Spleen (tissue), 11 donors: ENCODE measurements at regions not wholly inside any gene's neighbourhood (a gene's known extent, or its start where the extent isn't known, plus 50 kb on each side); places are given as distances from the start of the nearest gene placed in this dataset.

Experiments
- DNase-seq: peaks from one replicate; pipeline ENCODE4 v3.0.0-alpha.2; 2020
- H3K27ac ChIP-seq, 8 donors: fragments of 200-600 bp; sonication (generic) in 7 of 8; 1 replicate in 4 of 8; 2 replicates in 4 of 8; pipeline versions ENCODE4 v1.5.0 to v1.8.0; 2016 to 2021; ENCODE audit warnings: inconsistent platforms in 4 of 8, mild to moderate bottlenecking in 4 of 8, moderate library complexity in 1 of 8
- H3K27me3 ChIP-seq, 7 donors: fragments of 200-600 bp; sonication (generic) in 6 of 7; replicated peaks in 1 of 7; 1 replicate in 4 of 7; 2 replicates in 3 of 7; pipeline versions ENCODE4 v1.5.0 to v1.8.0; 2016 to 2021; ENCODE audit warnings: inconsistent platforms in 3 of 7, mild to moderate bottlenecking in 1 of 7
- H3K36me3 ChIP-seq, 6 donors: fragments of 200-600 bp; sonication (generic) in 5 of 6; 1 replicate in 4 of 6; 2 replicates in 2 of 6; pipeline versions ENCODE4 v1.5.0 to v1.8.0; 2016 to 2021; ENCODE audit warnings: inconsistent platforms in 2 of 6
- H3K4me1 ChIP-seq, 6 donors: fragments of 200-600 bp; sonication (generic) in 5 of 6; 1 replicate in 3 of 6; 2 replicates in 3 of 6; pipeline versions ENCODE4 v1.5.0 to v1.8.0; 2016 to 2021; ENCODE audit warnings: inconsistent platforms in 3 of 6
- H3K4me3 ChIP-seq, 8 donors: fragments of 200-600 bp; sonication (generic) in 7 of 8; 1 replicate in 4 of 8; 2 replicates in 4 of 8; pipeline versions ENCODE4 v1.5.0 to v1.8.0; 2016 to 2021; ENCODE audit warnings: inconsistent platforms in 4 of 8, mild to moderate bottlenecking in 4 of 8, moderate library complexity in 2 of 8
- H3K9me3 ChIP-seq, 8 donors: fragments of 200-600 bp; sonication (generic) in 7 of 8; 1 replicate in 4 of 8; 2 replicates in 4 of 8; pipeline versions ENCODE4 v1.5.0 to v1.8.0; 2016 to 2021; ENCODE audit warnings: inconsistent platforms in 4 of 8
- CTCF ChIP-seq, 11 experiments: fragments of 200-600 bp in 7 of 11; fragments of 450-650 bp in 4 of 11; sonication (generic) in 4 of 11; IDR thresholded peaks in 8 of 11; conservative IDR thresholded peaks in 3 of 11; 1 replicate in 7 of 11; 2 replicates in 4 of 11; pipeline versions ENCODE4 v1.4.0 to v1.8.0; 2016 to 2021; ENCODE audit warnings: antibody characterized with exemption in 11 of 11, inconsistent platforms in 4 of 11, mild to moderate bottlenecking in 1 of 11
- POLR2A ChIP-seq, 3 donors: fragments of 450-650 bp; IDR thresholded peaks; one replicate each; pipeline ENCODE4 v1.5.1; 2017; ENCODE audit warnings: antibody characterized with exemption in 3 of 3, mild to moderate bottlenecking in 1 of 3
- POLR2AphosphoS5 ChIP-seq, 3 donors: sonication (generic); formaldehyde crosslinking; IDR thresholded peaks; one replicate each; pipeline ENCODE4 v1.5.1; 2017; ENCODE audit warnings: antibody characterized with exemption in 3 of 3
- WGBS, 5 donors: extraction: QIAGEN DNeasy Blood & Tissue Kit in 3 of 5; methylation state at CpG; one replicate each; pipeline versions ENCODE4 v1.1.5 to v1.1.7; 2013 to 2018; 5-methylcytosine and 5-hydroxymethylcytosine counted together
- intact Hi-C: fragments of 100-400 bp; cut with DNase I; formaldehyde crosslinking; loops from one replicate; pipeline ENCODE4 v1.15.0; 2023; ENCODE audit warnings: low total_unique reads
- donor health status: healthy with polysubstance abuse.
- donor health status: DM: no; HTN: no; CAD: no; lungs with moderate emphysema.
- donor health status: DM: no; HTN: no; CAD: no.
- donor health status: Bipolar disorder and iron deficiency.
- donor health status: healthy.
- donor health status: DM: no; HTN: no; CAD: no.
- donor health status: DM: yes; HTN: yes; CAD: no.

DNA sequence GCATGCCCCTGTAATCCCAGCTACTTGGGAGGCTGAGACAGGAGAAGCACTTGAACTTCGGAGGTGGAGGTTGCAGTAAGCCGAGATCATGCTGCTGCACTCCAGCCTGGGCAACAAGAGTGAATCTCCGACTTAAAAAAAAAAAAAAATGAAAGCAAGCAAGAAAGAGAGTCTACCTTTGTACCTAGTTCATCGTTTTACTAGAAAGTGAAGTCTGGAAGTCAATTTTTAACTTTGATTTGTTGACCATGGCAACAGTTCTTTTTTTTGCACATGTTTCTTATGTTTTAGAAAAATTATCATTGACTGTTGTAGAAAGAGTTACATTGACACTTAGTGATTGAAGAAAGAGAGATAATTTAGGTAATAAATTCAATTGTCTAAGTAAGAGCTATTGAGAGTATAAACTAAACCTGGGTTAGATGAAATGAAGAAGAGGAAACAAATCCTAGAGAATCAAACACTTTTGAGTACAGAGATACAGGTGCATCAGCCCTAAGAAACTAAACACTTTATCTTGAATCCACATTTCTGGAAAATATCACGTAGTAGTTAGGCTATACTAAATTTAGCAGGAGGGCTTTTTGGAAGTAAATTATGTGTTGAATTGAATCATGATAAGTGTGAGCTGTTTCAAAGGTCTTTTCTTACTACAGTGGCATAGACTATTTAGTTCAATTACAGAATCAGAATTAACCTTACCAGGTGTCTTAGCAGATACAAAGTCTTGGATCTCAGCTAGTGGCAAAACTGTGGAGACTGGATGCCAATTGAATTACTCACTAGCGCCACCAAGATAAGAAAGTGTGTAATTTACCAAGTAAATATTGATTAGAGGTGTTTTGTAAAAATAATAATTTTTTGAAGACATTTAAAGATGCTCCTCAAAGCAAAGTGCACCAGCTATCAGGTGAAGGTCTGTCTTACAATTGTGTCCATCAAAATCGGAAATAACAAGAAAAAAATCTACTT is 303.4 kb upstream of the NRXN1 start:
- H3K27ac ChIP-seq = no peak overlapping the region
- TF ChIP-seq POLR2A (IDR thresholded peaks at IDR 0.05) (no peak), POLR2AphosphoS5 (IDR thresholded peaks at IDR 0.05) (no peak), CTCF (IDR thresholded peaks at IDR 0.05 in 8 of 11, conservative IDR thresholded peaks at IDR 0.05 in 3 of 11) (no peak)
- no peaks in the 10 kb centered on the region for H3K4me1 ChIP-seq
- no peak overlapping the region for H3K4me3 ChIP-seq
- 64 to 76% (median 68%) methylated on average over 7 of the region's 7 CpGs for WGBS, 5 donors
- H3K36me3 ChIP-seq = no peaks in the 10 kb centered on the region
- peaks cover 0 to 4% (median 0%) of the 10 kb centered on the region in 8 donors for H3K9me3 ChIP-seq
- intact Hi-C loops = no loop called here
- no peak for DNase-seq
- H3K27me3 ChIP-seq = no peaks in the 10 kb centered on the region

DNA sequence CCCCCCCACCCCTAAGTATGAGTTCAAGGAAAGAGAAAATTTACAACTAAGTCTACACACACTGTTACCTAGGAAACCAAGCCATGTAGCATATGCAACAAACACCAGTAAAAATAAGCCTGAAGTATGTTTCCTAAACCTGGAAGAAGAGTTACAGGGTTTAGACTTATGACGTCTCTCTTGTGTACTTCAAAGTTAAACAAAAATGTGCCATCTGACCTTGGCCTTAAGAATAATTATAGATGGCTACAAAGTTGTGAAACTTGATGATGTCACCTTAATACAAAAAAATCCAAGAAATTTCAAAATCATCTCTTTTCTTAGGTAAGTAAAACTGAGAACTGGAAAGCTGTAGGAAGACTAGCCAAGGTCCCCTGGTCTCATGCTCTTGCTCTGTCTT is 297.6 kb upstream of the NRXN1 start:
- no peak overlapping the region for H3K4me3 ChIP-seq
- H3K9me3 ChIP-seq = peaks cover 0 to 4% (median 0%) of the 10 kb centered on the region in 8 donors
- H3K36me3 ChIP-seq = no peaks in the 10 kb centered on the region
- intact Hi-C loops = no loop called here
- no peaks in the 10 kb centered on the region for H3K4me1 ChIP-seq
- H3K27ac ChIP-seq = no peak overlapping the region
- no peak for DNase-seq
- 67 to 79% (median 76%) methylated on average over 1 of the region's 1 CpG for WGBS, 5 donors
- TF ChIP-seq POLR2AphosphoS5 (IDR thresholded peaks at IDR 0.05) = no peak
- TF ChIP-seq CTCF (IDR thresholded peaks at IDR 0.05 in 8 of 11, conservative IDR thresholded peaks at IDR 0.05 in 3 of 11) = no peak
- TF ChIP-seq POLR2A (IDR thresholded peaks at IDR 0.05) = no peak
- H3K27me3 ChIP-seq = no peaks in the 10 kb centered on the region

DNA sequence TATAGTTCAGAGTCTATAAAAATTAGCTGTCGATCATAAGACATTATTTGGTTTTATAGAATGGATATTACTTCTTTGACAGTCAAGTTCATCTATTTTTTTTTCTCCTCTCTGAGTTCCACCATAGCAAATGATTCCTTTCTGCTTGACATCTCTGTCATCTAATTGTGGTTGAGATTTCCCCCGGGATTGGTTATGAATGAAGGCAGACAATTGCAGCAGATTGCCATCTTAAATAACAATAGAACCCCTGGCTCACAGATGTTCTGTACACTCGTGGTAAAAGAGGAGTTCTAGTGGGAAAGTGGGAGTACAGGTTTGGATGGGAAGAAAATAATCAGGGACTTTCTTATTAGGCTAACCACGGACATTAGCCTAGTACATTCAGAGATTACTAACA is 292.1 kb upstream of the NRXN1 start:
- intact Hi-C loops = no loop called here
- no peak overlapping the region for H3K4me3 ChIP-seq
- no peaks in the 10 kb centered on the region for H3K27me3 ChIP-seq
- no peaks in the 10 kb centered on the region for H3K4me1 ChIP-seq
- peaks cover 0 to 5% (median under 1%) of the 10 kb centered on the region in 8 donors for H3K9me3 ChIP-seq
- TF ChIP-seq CTCF (IDR thresholded peaks at IDR 0.05 in 8 of 11, conservative IDR thresholded peaks at IDR 0.05 in 3 of 11) (no peak), POLR2AphosphoS5 (IDR thresholded peaks at IDR 0.05) (no peak), POLR2A (IDR thresholded peaks at IDR 0.05) (no peak)
- no peaks in the 10 kb centered on the region for H3K36me3 ChIP-seq
- 59 to 79% (median 70%) methylated on average over 4 of the region's 4 CpGs for WGBS, 5 donors
- no peak for DNase-seq
- H3K27ac ChIP-seq = no peak overlapping the region

DNA sequence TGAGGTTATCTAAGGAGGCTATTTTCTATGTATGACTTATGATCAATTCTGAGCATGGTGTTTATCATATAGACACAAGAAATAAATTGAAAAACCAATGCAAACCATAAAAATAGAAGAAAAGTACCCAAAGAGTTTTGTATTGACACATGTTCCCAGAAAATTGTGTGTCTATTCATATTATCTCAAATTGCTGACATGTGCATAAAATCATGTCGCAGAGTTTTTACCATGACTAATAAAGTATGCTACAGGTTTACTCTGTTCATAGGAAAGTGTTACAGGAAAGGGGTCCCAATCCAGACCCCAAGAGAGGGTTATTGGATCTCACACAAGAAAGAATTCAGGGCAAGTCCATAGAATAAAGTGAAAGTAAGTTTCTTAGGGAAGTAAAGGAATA is 290.7 kb upstream of the NRXN1 start:
- intact Hi-C loops = no loop called here
- H3K9me3 ChIP-seq = peaks cover 0 to 18% (median 11%) of the 10 kb centered on the region in 8 donors
- WGBS, 5 donors = 87 to 100% (median 93%) methylated on average over 1 of the region's 1 CpG
- H3K4me1 ChIP-seq = no peaks in the 10 kb centered on the region
- H3K4me3 ChIP-seq = no peak overlapping the region
- TF ChIP-seq POLR2A (IDR thresholded peaks at IDR 0.05) (no peak), POLR2AphosphoS5 (IDR thresholded peaks at IDR 0.05) (no peak), CTCF (IDR thresholded peaks at IDR 0.05 in 8 of 11, conservative IDR thresholded peaks at IDR 0.05 in 3 of 11) (no peak)
- no peak overlapping the region for H3K27ac ChIP-seq
- DNase-seq = no peak
- H3K36me3 ChIP-seq = no peaks in the 10 kb centered on the region
- no peaks in the 10 kb centered on the region for H3K27me3 ChIP-seq
